HCT116 (cell line): ENCODE measurements at regions not wholly inside any gene's neighbourhood (a gene's known extent, or its start where the extent isn't known, plus 50 kb on each side); places are given as distances from the start of the nearest gene placed in this dataset.

Experiments
- ATAC-seq: fragments of 200-7000 bp; cut with Tn5 transposase; 2 replicates; pipeline ENCODE4 v1.9.1; 2020; ENCODE audit warnings: mild to moderate bottlenecking, moderate library complexity
- BruUV-seq: library from RNA; stranded (reverse); fragments of 400-500 nt; replicated peaks from 2 replicates; lab custom pipeline; 2021; lab: Mats Ljungman, UMichigan
- CTCF ChIA-PET: fragments of 300-600 bp; sonication (Branson Sonifier 250); formaldehyde crosslinking; loops from one replicate; lab custom pipeline; 2021; ENCODE audit warnings: antibody characterized with exemption; lab: Charles Lee
- POLR2A ChIA-PET: fragments of 300-600, 350-600 bp; sonication (Branson Sonifier 250); formaldehyde crosslinking; loops from one replicate; lab custom pipeline; 2021; ENCODE audit warnings: antibody characterized with exemption; lab: Charles Lee
- RAD21 ChIA-PET, 2 experiments: fragments of 300-600 bp; sonication (Branson Sonifier 250); formaldehyde crosslinking; loops; one replicate each; lab custom pipeline; 2023; ENCODE audit warnings: low total read pairs in 2 of 2; ENCODE audit not compliant: uncharacterized antibody in 2 of 2, unreplicated experiment in 2 of 2, low non-redundant PET in 1 of 2; lab: Charles Lee
- DNase-seq: peaks from one replicate; pipeline ENCODE4 v3.0.0-alpha.2; 2010; ENCODE audit warnings: low read depth, low spot score
- H2AFZ ChIP-seq: fragments of 200-600 bp; shearing (Covaris generic), sonication (generic); 2 replicates; pipeline ENCODE4 v1.6.1; 2017; ENCODE audit warnings: low read depth, mixed run types, mixed read lengths, antibody characterized with exemption, low read length; ENCODE audit not compliant: poor library complexity, severe bottlenecking
- H3K27ac ChIP-seq: 2 replicates; pipeline ENCODE4 v1.5.1; 2012; ENCODE audit warnings: low read depth, low read length
- H3K27me3 ChIP-seq: fragments of 200-600 bp; sonication (generic); 2 replicates; pipeline ENCODE4 v1.6.1; 2016; ENCODE audit warnings: mixed run types, low read length, mixed read lengths; ENCODE audit not compliant: insufficient read depth
- H3K36me3 ChIP-seq, 2 experiments: fragments of 200-500 bp in 1 of 2; fragments of 200-600 bp in 1 of 2; sonication (Bioruptor generic) in 1 of 2; sonication (generic) in 1 of 2; 2 replicates each; pipeline versions ENCODE4 v1.5.1 to v1.6.1; 2014 to 2016; ENCODE audit warnings: low read length in 2 of 2, inconsistent platforms in 1 of 2, mixed read lengths in 1 of 2, mixed run types in 1 of 2; ENCODE audit not compliant: insufficient read depth in 2 of 2, control insufficient read depth in 1 of 2
- H3K4me1 ChIP-seq, 2 experiments: fragments of 200-600 bp in 1 of 2; sonication (generic) in 1 of 2; 2 replicates each; pipeline versions ENCODE4 v1.5.1 to v1.6.1; 2012 to 2017; ENCODE audit warnings: low read length in 2 of 2, inconsistent platforms in 1 of 2, mild to moderate bottlenecking in 1 of 2, mixed read lengths in 1 of 2, mixed run types in 1 of 2, moderate library complexity in 1 of 2; ENCODE audit not compliant: insufficient read depth in 2 of 2, control insufficient read depth in 1 of 2
- H3K4me2 ChIP-seq: fragments of 200-600 bp; sonication (generic); 2 replicates; pipeline ENCODE4 v1.6.1; 2017; ENCODE audit warnings: mixed run types, low read length, mixed read lengths
- H3K4me3 ChIP-seq, 2 experiments: fragments of 200-600 bp in 1 of 2; sonication (generic) in 1 of 2; replicated peaks in 1 of 2; 2 replicates each; pipeline ENCODE4 v1.5.1; 2011 to 2016; ENCODE audit warnings: low read length in 2 of 2, control low read depth in 1 of 2, low read depth in 1 of 2, mild to moderate bottlenecking in 1 of 2, mixed read lengths in 1 of 2, mixed run types in 1 of 2
- H3K79me2 ChIP-seq: fragments of 200-600 bp; sonication (generic); 2 replicates; pipeline ENCODE4 v1.6.1; 2017; ENCODE audit warnings: mild to moderate bottlenecking, mixed run types, low read length, moderate library complexity, mixed read lengths; ENCODE audit not compliant: insufficient read depth
- H3K9ac ChIP-seq: fragments of 200-600 bp; sonication (generic); 2 replicates; pipeline ENCODE4 v1.6.1; 2016; ENCODE audit warnings: low read length, mixed read lengths
- H3K9me2 ChIP-seq: fragments of 200-600 bp; sonication (generic), shearing (Covaris generic); 2 replicates; pipeline ENCODE4 v1.6.1; 2017; ENCODE audit warnings: mixed run types, mild to moderate bottlenecking, moderate library complexity; ENCODE audit not compliant: insufficient read depth
- H3K9me3 ChIP-seq, 2 experiments: fragments of 200-500 bp in 1 of 2; fragments of 200-600 bp in 1 of 2; sonication (Bioruptor generic) in 1 of 2; sonication (generic) in 1 of 2; 2 replicates each; pipeline ENCODE4 v1.6.1; 2014 to 2017; ENCODE audit warnings: low read length in 2 of 2, mixed read lengths in 2 of 2, inconsistent platforms in 1 of 2, low read depth in 1 of 2, mild to moderate bottlenecking in 1 of 2, mixed run types in 1 of 2, moderate library complexity in 1 of 2; ENCODE audit not compliant: control insufficient read depth in 1 of 2, insufficient read depth in 1 of 2
- H4K20me1 ChIP-seq: fragments of 200-600 bp; sonication (generic), shearing (Covaris generic); 2 replicates; pipeline ENCODE4 v1.6.1; 2017; ENCODE audit warnings: mixed run types, mild to moderate bottlenecking, moderate library complexity; ENCODE audit not compliant: insufficient read depth
- CBX3 ChIP-seq: IDR thresholded peaks from 2 replicates; pipeline ENCODE4 v1.6.1; 2012; ENCODE audit warnings: low read depth
- CEBPB ChIP-seq: IDR thresholded peaks from 2 replicates; pipeline ENCODE4 v1.6.1; 2012; ENCODE audit warnings: low read depth
- EGR1 ChIP-seq: IDR thresholded peaks from 2 replicates; pipeline ENCODE4 v1.6.1; 2012; ENCODE audit warnings: low read depth
- EZH2 ChIP-seq: fragments of 200-600 bp; sonication (generic); IDR thresholded peaks from 2 replicates; pipeline ENCODE4 v1.6.1; 2017; ENCODE audit warnings: antibody characterized with exemption, mixed run types
- FOSL1 ChIP-seq: IDR thresholded peaks from 2 replicates; pipeline ENCODE4 v1.6.1; 2012; ENCODE audit warnings: low read depth
- JUND ChIP-seq: IDR thresholded peaks from 2 replicates; pipeline ENCODE4 v1.6.1; 2012
- POLR2AphosphoS5 ChIP-seq: IDR thresholded peaks from 2 replicates; pipeline ENCODE4 v1.6.1; 2011; ENCODE audit warnings: mild to moderate bottlenecking, low read depth, low read length, moderate library complexity
- RAD21 ChIP-seq: IDR thresholded peaks from 2 replicates; pipeline ENCODE4 v1.6.1; 2012; ENCODE audit warnings: low read depth, mild to moderate bottlenecking
- SP1 ChIP-seq: IDR thresholded peaks from 2 replicates; pipeline ENCODE4 v1.6.1; 2012; ENCODE audit warnings: low read depth
- SRF ChIP-seq: IDR thresholded peaks from 2 replicates; pipeline ENCODE4 v1.6.1; 2012; ENCODE audit warnings: low read depth
- TCF7L2 ChIP-seq: IDR thresholded peaks from 2 replicates; pipeline ENCODE4 v1.7.0; 2011; ENCODE audit warnings: borderline replicate concordance, inconsistent platforms; ENCODE audit not compliant: insufficient read depth, insufficient read length; ENCODE audit errors: extremely low read depth
- ZFX ChIP-seq: fragments of 450-650 bp; IDR thresholded peaks from 2 replicates; pipeline ENCODE4 v1.6.1; 2017
- intact Hi-C: fragments of 100-400 bp; cut with micrococcal nuclease; formaldehyde crosslinking; loops from 2 replicates; pipeline ENCODE4 v1.10.0; 2022

DNA sequence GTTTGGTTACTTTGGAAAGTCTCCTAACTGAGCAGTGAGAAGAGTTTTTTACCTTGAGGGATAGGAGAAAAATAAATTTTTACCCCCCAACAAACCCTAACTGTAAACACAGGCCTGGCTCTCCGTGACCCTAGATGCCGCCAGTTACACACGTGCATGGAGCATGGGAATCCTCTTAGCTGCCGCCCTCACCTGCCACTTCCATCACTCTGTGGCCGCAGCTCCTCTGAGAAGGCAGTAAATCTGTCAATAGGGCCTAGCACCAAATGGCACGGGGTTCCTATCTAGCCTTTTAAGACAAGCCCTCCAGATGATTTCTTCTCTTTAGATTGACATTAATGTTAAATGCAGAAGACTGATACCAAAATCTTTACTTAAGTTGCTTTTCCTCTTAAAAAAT, 330.3 kb upstream of the FAM241A start:
- CTCF ChIA-PET: no interaction called here
- H3K27me3 ChIP-seq: no peaks in the 10 kb centered on the region
- POLR2A ChIA-PET: no interaction called here
- no peaks in the 10 kb centered on the region for H4K20me1 ChIP-seq
- DNase-seq: no peak
- H2AFZ ChIP-seq: no peak overlapping the region
- BruUV-seq: no TSS peak
- no peak for ATAC-seq
- H3K9me2 ChIP-seq: no peaks in the 10 kb centered on the region
- no peak overlapping the region for H3K4me2 ChIP-seq
- no peak overlapping the region for H3K4me3 ChIP-seq
- H3K27ac ChIP-seq: no peak overlapping the region
- H3K9ac ChIP-seq: no peak overlapping the region
- intact Hi-C loops: no loop called here
- RAD21 ChIA-PET: no interaction called here
- no peaks in the 10 kb centered on the region; a peak in 1 of 4 replicates for H3K9me3 ChIP-seq
- no peaks in the 10 kb centered on the region for H3K36me3 ChIP-seq
- H3K79me2 ChIP-seq: no peaks in the 10 kb centered on the region
- TF ChIP-seq POLR2AphosphoS5: no peak
- TF ChIP-seq, all 23 proteins: peak for 0
- H3K4me1 ChIP-seq: no peaks in the 10 kb centered on the region

DNA sequence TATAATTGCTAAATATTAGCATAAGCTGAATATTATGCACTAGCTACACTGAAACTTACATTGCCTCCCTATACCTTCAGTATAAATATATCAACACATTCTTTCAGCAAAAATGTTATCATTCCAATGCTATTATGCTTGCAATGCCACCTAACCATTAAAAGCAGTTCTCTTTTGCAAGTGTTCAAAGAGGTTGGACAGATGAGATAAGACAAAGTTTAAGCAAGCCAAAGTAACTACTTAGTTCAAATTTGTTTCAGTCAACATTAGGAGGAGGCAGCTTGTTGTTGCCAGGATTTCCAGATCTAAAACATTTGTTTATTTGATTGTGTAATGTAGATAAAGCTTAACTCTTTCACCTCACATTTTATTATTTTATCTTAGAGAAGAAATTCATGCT, 323.9 kb upstream of the FAM241A start:
- no peak overlapping the region for H3K4me3 ChIP-seq
- H3K27me3 ChIP-seq: no peaks in the 10 kb centered on the region
- TF ChIP-seq CBX3 (no peak), RAD21 (no peak), CEBPB (no peak), SRF (no peak), ZFX (no peak), POLR2AphosphoS5 (no peak), SP1 (no peak), FOSL1 (no peak), EZH2 (no peak), EGR1 (no peak), TCF7L2 (no peak), JUND (no peak)
- intact Hi-C loops: no loop called here
- no TSS peak for BruUV-seq
- H3K9me2 ChIP-seq: no peaks in the 10 kb centered on the region
- no peak overlapping the region for H3K4me2 ChIP-seq
- no peaks in the 10 kb centered on the region for H3K4me1 ChIP-seq
- H3K9ac ChIP-seq: no peak overlapping the region
- ATAC-seq: no peak
- H3K79me2 ChIP-seq: no peaks in the 10 kb centered on the region
- ChIA-PET RAD21 (no interaction called here), POLR2A (no interaction called here), CTCF (no interaction called here)
- no peaks in the 10 kb centered on the region; a peak in 1 of 4 replicates for H3K9me3 ChIP-seq
- no peaks in the 10 kb centered on the region for H3K36me3 ChIP-seq
- H2AFZ ChIP-seq: no peak overlapping the region
- H3K27ac ChIP-seq: no peak overlapping the region
- DNase-seq: no peak
- H4K20me1 ChIP-seq: no peaks in the 10 kb centered on the region
